K562 (cell line): ENCODE measurements at regions not wholly inside any gene's neighbourhood (a gene's known extent, or its start where the extent isn't known, plus 50 kb on each side); places are given as distances from the start of the nearest gene placed in this dataset.

Source experiments
- ATAC-seq: fragments of 200-7000 bp; cut with Tn5 transposase; 3 replicates; pipeline ENCODE4 v1.9.1; 2020; ENCODE audit warnings: moderate library complexity
- BruUV-seq: library from RNA; stranded (reverse); fragments of 400-500 nt; replicated peaks from 2 replicates; lab custom pipeline; 2021; lab: Mats Ljungman, UMichigan
- CTCF ChIA-PET: fragments of 300-600 bp; formaldehyde crosslinking; extraction: SDS; loops from one replicate; lab custom pipeline; 2021; ENCODE audit warnings: low intra/inter-chr PET ratio; lab: Yijun Ruan, JAX
- POLR2A ChIA-PET: fragments of 300-600, 350-650 bp; sonication (Branson Sonifier 250); formaldehyde crosslinking; extraction: SDS; loops from one replicate; lab custom pipeline; 2021; ENCODE audit warnings: antibody characterized with exemption, inconsistent platforms; lab: Yijun Ruan, JAX
- DNase-seq, 4 experiments: peaks; one replicate each; pipeline versions ENCODE4 v3.0.0 to v3.0.0-alpha.2; 2011 to 2018; ENCODE audit warnings: low spot score in 3 of 4, mixed read lengths in 3 of 4; ENCODE audit errors: extremely low read depth in 1 of 4
- FAIRE-seq: peaks from 2 replicates; lab custom pipeline; 2011; peaks lifted over from hg19 to GRCh38; lab: Jason Lieb, UNC
- H2AFZ ChIP-seq: 2 replicates; pipeline ENCODE4 v1.6.0; 2011; ENCODE audit warnings: low read depth, low read length, control low read depth, inconsistent platforms
- H3K27ac ChIP-seq: fragments of 200-600 bp; 3 replicates; pipeline ENCODE4 v1.8.0; 2011; ENCODE audit warnings: low read depth, mild to moderate bottlenecking, control low read depth, inconsistent platforms, low read length, moderate library complexity, mixed read lengths; ENCODE audit errors: extremely low read depth
- H3K27me3 ChIP-seq, 2 experiments: fragments of 300-600 bp in 1 of 2; 2 replicates in 1 of 2; 3 replicates in 1 of 2; pipeline versions ENCODE4 v1.6.0 to v1.8.0; 2011; ENCODE audit warnings: inconsistent platforms in 2 of 2, low read length in 2 of 2, mild to moderate bottlenecking in 1 of 2, mixed read lengths in 1 of 2, moderate library complexity in 1 of 2; ENCODE audit not compliant: control insufficient read depth in 2 of 2, insufficient read depth in 2 of 2
- H3K36me3 ChIP-seq: fragments of 300-600 bp; 3 replicates; pipeline ENCODE4 v1.8.0; 2011; ENCODE audit warnings: mild to moderate bottlenecking, low read length, inconsistent platforms; ENCODE audit not compliant: control insufficient read depth, insufficient read depth
- H3K4me1 ChIP-seq, 2 experiments: fragments of 200-600 bp in 1 of 2; replicated peaks in 1 of 2; 2 replicates in 1 of 2; 3 replicates in 1 of 2; pipeline versions ENCODE4 v1.5.1 to v1.8.0; 2011; ENCODE audit warnings: inconsistent platforms in 2 of 2, low read length in 2 of 2, mild to moderate bottlenecking in 1 of 2, mixed read lengths in 1 of 2, moderate library complexity in 1 of 2; ENCODE audit not compliant: control insufficient read depth in 2 of 2, insufficient read depth in 2 of 2
- H3K4me2 ChIP-seq: 2 replicates; pipeline ENCODE4 v1.6.1; 2011; ENCODE audit warnings: low read length, control low read depth, inconsistent platforms, mixed read lengths; ENCODE audit not compliant: insufficient read depth
- H3K4me3 ChIP-seq: fragments of 200-600 bp; sonication (generic), shearing (Covaris generic); 2 replicates; pipeline ENCODE4 v1.5.1; 2016; ENCODE audit warnings: control low read depth, inconsistent platforms
- H3K79me2 ChIP-seq: fragments of 200-600 bp; 3 replicates; pipeline ENCODE4 v1.8.0; 2011; ENCODE audit warnings: low read length, inconsistent platforms; ENCODE audit not compliant: control insufficient read depth, insufficient read depth
- H3K9ac ChIP-seq, 2 experiments: 2 replicates each; pipeline versions ENCODE4 v1.6.0 to v1.6.1; 2011; ENCODE audit warnings: low read depth in 2 of 2, low read length in 2 of 2, control low read depth in 1 of 2, inconsistent platforms in 1 of 2, mild to moderate bottlenecking in 1 of 2, mixed read lengths in 1 of 2; ENCODE audit not compliant: insufficient read depth in 1 of 2
- H3K9me1 ChIP-seq: one replicate; pipeline ENCODE4 v1.6.0; 2011; ENCODE audit warnings: inconsistent platforms, mild to moderate bottlenecking, low read length, moderate library complexity; ENCODE audit not compliant: control insufficient read depth, insufficient read depth
- H3K9me3 ChIP-seq: replicated peaks from 2 replicates; pipeline ENCODE4 v1.5.1; 2011; ENCODE audit warnings: low read depth, low read length, inconsistent platforms; ENCODE audit not compliant: control insufficient read depth, insufficient read depth
- H4K20me1 ChIP-seq: replicated peaks from 2 replicates; pipeline ENCODE4 v1.6.1; 2011; ENCODE audit warnings: low read length, inconsistent platforms, mixed read lengths; ENCODE audit not compliant: control insufficient read depth, insufficient read depth
- FOXM1 ChIP-seq, 2 experiments: fragments of 450-650 bp in 1 of 2; sonication (generic) in 1 of 2; formaldehyde crosslinking in 1 of 2; IDR thresholded peaks; 2 replicates each; pipeline versions ENCODE4 v1.6.1 to v1.9.0; 2017 to 2022; ENCODE audit warnings: low read depth in 2 of 2, mild to moderate bottlenecking in 2 of 2, missing genetic modification reagents in 1 of 2, moderate library complexity in 1 of 2
- HMGN3 ChIP-seq: IDR thresholded peaks from 2 replicates; pipeline ENCODE4 v1.6.1; 2011; ENCODE audit warnings: borderline replicate concordance, low read depth, mild to moderate bottlenecking, mixed read lengths, low read length; ENCODE audit not compliant: insufficient read length; ENCODE audit errors: extremely low read depth
- HNRNPLL ChIP-seq: fragments of 200-400 bp; formaldehyde crosslinking; IDR thresholded peaks from 2 replicates; pipeline ENCODE4 v1.6.1; 2017; ENCODE audit warnings: low read length, low read depth, mild to moderate bottlenecking; ENCODE audit not compliant: poor library complexity, severe bottlenecking
- KAT2B ChIP-seq: IDR thresholded peaks from one replicate; pipeline ENCODE4 v1.6.1; 2012; ENCODE audit warnings: low read depth, mild to moderate bottlenecking, control low read depth, inconsistent platforms, low read length, moderate library complexity
- KAT8 ChIP-seq: fragments of 450-650 bp; IDR thresholded peaks from 2 replicates; pipeline ENCODE4 v1.6.1; 2016; ENCODE audit warnings: low read depth, mild to moderate bottlenecking
- KLF10 ChIP-seq: fragments of 250-450 bp; sonication (Bioruptor Pico); IDR thresholded peaks from 2 replicates; pipeline ENCODE4 v1.6.1; 2021; ENCODE audit warnings: matching md5 sums
- MBD1 ChIP-seq: fragments of 250-450 bp; sonication (Bioruptor Pico); IDR thresholded peaks from 2 replicates; pipeline ENCODE4 v1.8.0; 2022; ENCODE audit warnings: inconsistent platforms
- MBD2 ChIP-seq: sonication (generic); IDR thresholded peaks from 2 replicates; pipeline ENCODE4 v1.6.1; 2016; ENCODE audit warnings: low read depth, borderline replicate concordance
- MLX ChIP-seq, 2 experiments: fragments of 450-650 bp in 1 of 2; sonication (generic) in 1 of 2; formaldehyde crosslinking; conservative IDR thresholded peaks; 2 replicates each; pipeline versions ENCODE4 v1.4.0 to v1.8.1; 2020 to 2022; ENCODE audit warnings: mild to moderate bottlenecking in 1 of 2, missing genetic modification reagents in 1 of 2
- PRDM10 ChIP-seq: fragments of 450-650 bp; IDR thresholded peaks from 2 replicates; pipeline ENCODE4 v1.6.1; 2018; ENCODE audit not compliant: partially characterized antibody
- RB1 ChIP-seq: fragments of 450-650 bp; IDR thresholded peaks from 2 replicates; pipeline ENCODE4 v1.6.1; 2017; ENCODE audit warnings: low read depth, mild to moderate bottlenecking
- SIX5 ChIP-seq, 2 experiments: IDR thresholded peaks; 2 replicates each; pipeline ENCODE4 v1.6.1; 2011; ENCODE audit warnings: low read length in 2 of 2, borderline replicate concordance in 1 of 2, low read depth in 1 of 2, mild to moderate bottlenecking in 1 of 2, moderate library complexity in 1 of 2; ENCODE audit not compliant: insufficient read depth in 1 of 2
- SP1 ChIP-seq: sonication (generic); formaldehyde crosslinking; IDR thresholded peaks from 2 replicates; pipeline ENCODE4 v1.8.1; 2022; ENCODE audit warnings: mild to moderate bottlenecking, missing genetic modification reagents
- ZNF12 ChIP-seq: sonication (generic); formaldehyde crosslinking; IDR thresholded peaks from 2 replicates; pipeline ENCODE4 v1.4.0; 2020; ENCODE audit warnings: mild to moderate bottlenecking, missing genetic modification reagents
- ZNF280B ChIP-seq: fragments of 250-450 bp; sonication (Bioruptor Pico); IDR thresholded peaks from 2 replicates; pipeline ENCODE4 v1.5.1; 2021; ENCODE audit warnings: mild to moderate bottlenecking
- WGBS: fragments of 100-300 bp; shearing (Covaris generic); methylation state at CpG from one replicate; pipeline ENCODE4 v1.1.6; 2016; ENCODE audit warnings: low coverage, mixed read lengths; ENCODE audit not compliant: insufficient coverage; ENCODE audit errors: missing lambda C conversion rate; 5-methylcytosine and 5-hydroxymethylcytosine counted together
- in situ Hi-C: fragments of 300-500 bp; cut with MboI; formaldehyde crosslinking; loops from 4 replicates; pipeline ENCODE4 v1.15.0; 2018; ENCODE audit warnings: inconsistent platforms, mixed read lengths
- intact Hi-C: fragments of 100-400 bp; cut with micrococcal nuclease; formaldehyde crosslinking; loops from 2 replicates; pipeline ENCODE4 v1.14.2; 2022

- H3K36me3 ChIP-seq, result no peaks in the 10 kb centered on the region
- H3K9ac ChIP-seq, result no peak overlapping the region
- ChIA-PET POLR2A (no interaction called here), CTCF (no interaction called here)
- FAIRE-seq, result no peak
- in situ Hi-C loops (no loop called here), intact Hi-C loops (no loop called here)
- 0% methylated on average over 1 of the region's 1 CpG for WGBS
- no peaks in the 10 kb centered on the region for H3K79me2 ChIP-seq
- H3K4me1 ChIP-seq, result no peaks in the 10 kb centered on the region
- H3K9me3 ChIP-seq, result no peaks in the 10 kb centered on the region
- H3K27me3 ChIP-seq, result no peaks in the 10 kb centered on the region
- no peak for ATAC-seq
- no peak overlapping the region for H2AFZ ChIP-seq
- BruUV-seq, result no TSS peak
- no peaks in the 10 kb centered on the region for H4K20me1 ChIP-seq
- H3K4me3 ChIP-seq, result no peak overlapping the region
- no peaks in the 10 kb centered on the region for H3K9me1 ChIP-seq
- H3K4me2 ChIP-seq, result no peak overlapping the region
- no peak for DNase-seq
- no peak overlapping the region for H3K27ac ChIP-seq
- TF ChIP-seq ZNF280B (CRISPR knock-in tag) (no peak), SP1 (no peak), MBD1 (CRISPR knock-in tag) (no peak), HMGN3 (no peak), RB1 (no peak), MBD2 (no peak), FOXM1 (IDR thresholded peaks at IDR 0.05; ENCODE audit: low read depth) (no peak), FOXM1 (CRISPR knock-in tag; IDR thresholded peaks at IDR 0.05; ENCODE audit: low read depth) (no peak), KAT2B (no peak), SIX5 (IDR thresholded peaks at IDR 0.05; ENCODE audit: borderline replicate concordance in 1 of 2, insufficient read depth in 1 of 2, low read depth in 1 of 2, low read length in 2 of 2) (no peak), ZNF12 (CRISPR knock-in tag) (no peak), KLF10 (CRISPR knock-in tag) (no peak), HNRNPLL (no peak), MLX (CRISPR knock-in tag; conservative IDR thresholded peaks at IDR 0.05) (no peak), KAT8 (no peak), PRDM10 (no peak)
These were observed 1633.5 kb downstream of the SLITRK1 start for GRCh38 chr13:82248762-82249161.
